HUDEP-2 (cell line): ENCODE measurements at regions not wholly inside any gene's neighbourhood (a gene's known extent, or its start where the extent isn't known, plus 50 kb on each side); places are given as distances from the start of the nearest gene placed in this dataset.
"Not testable (repeated sequence)": the region's sequence is repeated elsewhere in the genome, so short reads cannot be mapped to it uniquely, and the experiment has no call there.

Source experiments
- DNase-seq, 76 experiments: peaks; one replicate each; lab custom pipeline; 2025; ENCODE audit not compliant: unreplicated experiment in 76 of 76; lab: John Stamatoyannopoulos, UW

- no peak for DNase-seq
These were observed 160.8 kb upstream of the PITRM1 start for GRCh38 chr10:3333426-3333825.

GRCh38 chr10:3331690-3332230 is 159.2 kb upstream of the PITRM1 start:
- DNase-seq: no peak

DNA sequence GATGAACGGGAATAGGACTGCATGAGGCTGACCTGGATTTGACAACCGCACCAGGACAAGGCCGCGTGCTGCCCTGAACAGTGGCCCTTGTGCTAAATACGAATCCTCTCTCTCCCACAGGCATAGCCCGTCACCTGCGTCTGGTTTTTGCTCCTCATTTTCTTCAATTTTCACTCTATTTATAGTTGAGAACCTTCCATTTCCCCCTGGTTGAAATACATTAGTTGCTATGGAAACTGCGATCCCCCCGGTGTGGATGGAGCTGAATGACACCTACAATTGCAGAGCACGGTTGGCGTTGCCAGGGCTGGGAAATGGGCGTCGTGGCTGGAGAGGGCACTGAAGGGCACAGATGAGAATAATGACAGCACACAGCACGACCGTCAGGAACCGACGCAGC is 158.6 kb upstream of the PITRM1 start:
- no peak for DNase-seq

DNA sequence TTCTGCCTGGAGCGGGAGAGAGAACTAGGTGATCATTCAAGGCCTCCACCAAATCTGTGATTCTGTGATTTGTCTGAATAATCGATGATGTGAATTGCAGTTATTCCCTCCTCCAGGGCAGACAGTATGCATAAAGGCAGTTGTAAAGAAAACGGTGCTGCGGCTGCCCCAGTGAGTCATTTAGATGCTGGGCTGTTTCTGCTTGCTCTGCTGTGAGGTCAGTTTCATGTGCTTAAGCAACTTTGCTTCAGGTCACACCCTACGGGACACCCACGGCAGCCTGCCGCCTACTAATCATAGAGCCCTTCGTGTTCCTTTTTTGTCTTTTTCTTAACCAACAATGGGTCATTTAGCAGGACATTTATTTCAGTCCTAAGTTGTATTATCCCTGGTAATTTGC is 158.1 kb upstream of the PITRM1 start:
- DNase-seq: no peak

GRCh38 chr10:3325954-3326750 is 153.6 kb upstream of the PITRM1 start:
- no peak for DNase-seq

GRCh38 chr10:3324612-3325038 is 152.0 kb upstream of the PITRM1 start:
- DNase-seq: no peak

- peak in 1 of 76 experiments; percentile 3 for DNase-seq
These were observed 151.4 kb upstream of the PITRM1 start for GRCh38 chr10:3323865-3324498.

DNA sequence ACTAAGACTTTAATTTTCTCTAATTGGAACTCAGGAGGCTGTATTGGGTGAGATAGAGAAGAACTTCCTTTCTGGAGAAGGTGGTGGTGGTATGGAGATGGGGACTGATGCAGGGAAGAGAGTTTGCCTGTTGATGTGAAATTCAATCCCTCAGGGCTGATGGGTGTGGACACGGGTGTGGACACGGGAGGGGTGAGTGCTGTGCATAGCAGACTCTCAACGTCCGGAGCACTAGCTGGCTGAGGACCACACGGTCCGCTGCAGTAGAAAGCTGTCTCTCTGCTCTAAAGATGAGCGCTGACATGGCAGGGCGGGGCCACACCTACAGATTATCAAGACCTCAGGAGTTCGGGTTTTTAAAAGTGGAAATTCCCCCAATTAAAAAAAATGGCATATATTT is 148.5 kb upstream of the PITRM1 start:
- no peak for DNase-seq

- no peak for DNase-seq
These were observed 147.2 kb upstream of the PITRM1 start for GRCh38 chr10:3319811-3320226.

DNA sequence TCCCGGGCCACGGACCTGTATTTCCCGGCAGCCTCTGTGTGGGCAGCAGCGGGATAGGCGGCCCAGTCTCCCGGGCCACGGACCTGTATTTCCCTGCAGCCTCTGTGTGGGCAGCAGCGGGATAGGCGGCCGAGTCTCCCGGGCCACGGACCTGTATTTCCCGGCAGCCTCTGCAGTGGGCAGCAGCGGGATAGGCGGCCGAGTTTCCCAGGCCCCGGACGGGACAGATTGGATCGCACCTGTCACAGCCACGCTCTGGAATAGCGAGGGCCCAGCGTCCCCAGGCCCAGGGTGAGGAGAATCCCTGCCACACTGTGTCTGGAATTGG is 145.9 kb upstream of the PITRM1 start:
- DNase-seq: not testable (repeated sequence)

DNA sequence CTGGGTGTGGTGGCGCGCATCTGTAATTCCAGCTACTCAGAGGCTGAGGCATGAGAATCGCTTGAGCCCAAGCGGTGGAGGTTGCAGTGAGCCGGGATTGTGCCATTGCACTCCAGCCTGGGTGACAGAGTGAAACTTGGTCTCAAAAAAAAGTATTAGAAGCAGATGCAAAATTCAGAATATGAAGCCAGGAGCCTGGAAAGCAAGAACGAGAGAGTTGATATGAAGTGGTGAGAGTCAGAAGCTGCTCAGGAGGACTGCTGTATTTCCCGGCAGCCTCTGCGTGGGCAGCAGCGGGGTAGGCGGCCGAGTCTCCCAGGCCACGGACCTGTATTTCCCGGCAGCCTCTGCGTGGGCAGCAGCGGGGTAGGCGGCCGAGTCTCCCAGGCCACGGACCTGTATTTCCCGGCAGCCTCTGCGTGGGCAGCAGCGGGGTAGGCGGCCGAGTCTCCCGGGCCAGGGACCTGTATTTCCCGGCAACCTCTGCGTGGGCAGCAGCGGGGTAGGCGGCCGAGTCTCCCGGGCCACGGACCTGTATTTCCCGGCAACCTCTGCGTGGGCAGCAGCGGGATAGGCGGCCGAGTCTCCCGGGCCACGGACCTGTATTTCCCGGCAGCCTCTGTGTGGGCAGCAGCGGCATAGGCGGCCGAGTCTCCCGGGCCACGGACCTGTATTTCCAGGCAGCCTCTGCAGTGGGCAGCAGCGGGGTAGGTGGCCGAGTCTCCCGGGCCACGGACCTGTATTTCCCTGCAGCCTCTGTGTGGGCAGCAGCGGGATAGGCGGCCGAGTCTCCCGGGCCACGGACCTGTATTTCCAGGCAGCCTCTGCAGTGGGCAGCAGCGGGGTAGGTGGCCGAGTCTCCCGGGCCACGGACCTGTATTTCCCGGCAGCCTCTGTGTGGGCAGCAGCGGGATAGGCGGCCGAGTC is 145.2 kb upstream of the PITRM1 start:
- not testable (repeated sequence) for DNase-seq

DNA sequence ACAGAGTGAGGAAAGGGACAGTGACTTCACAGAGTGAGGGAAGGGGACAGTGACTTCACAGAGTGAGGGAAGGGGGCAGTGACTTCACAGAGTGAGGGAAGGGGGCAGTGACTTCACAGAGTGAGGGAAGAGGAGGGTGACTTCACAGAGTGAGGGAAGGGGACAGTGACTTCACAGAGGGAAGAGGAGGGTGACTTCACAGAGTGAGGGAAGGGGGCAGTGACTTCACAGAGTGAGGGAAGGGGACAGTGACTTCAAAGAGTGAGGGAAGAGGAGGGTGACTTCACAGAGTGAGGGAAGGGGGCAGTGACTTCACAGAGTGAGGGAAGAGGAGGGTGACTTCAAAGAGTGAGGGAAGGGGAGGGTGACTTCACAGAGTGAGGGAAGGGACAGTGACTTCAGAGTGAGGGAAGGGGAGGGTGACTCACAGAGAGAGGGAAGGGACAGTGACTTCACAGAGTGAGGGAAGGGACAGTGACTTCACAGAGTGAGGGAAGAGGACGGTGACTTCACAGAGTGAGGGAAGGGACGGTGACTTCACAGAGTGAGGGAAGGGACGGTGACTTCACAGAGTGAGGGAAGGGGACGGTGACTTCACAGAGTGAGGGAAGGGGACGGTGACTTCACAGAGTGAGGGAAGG is 142.0 kb upstream of the PITRM1 start:
- peak in 1 of 76 experiments; percentile 3 for DNase-seq

DNA sequence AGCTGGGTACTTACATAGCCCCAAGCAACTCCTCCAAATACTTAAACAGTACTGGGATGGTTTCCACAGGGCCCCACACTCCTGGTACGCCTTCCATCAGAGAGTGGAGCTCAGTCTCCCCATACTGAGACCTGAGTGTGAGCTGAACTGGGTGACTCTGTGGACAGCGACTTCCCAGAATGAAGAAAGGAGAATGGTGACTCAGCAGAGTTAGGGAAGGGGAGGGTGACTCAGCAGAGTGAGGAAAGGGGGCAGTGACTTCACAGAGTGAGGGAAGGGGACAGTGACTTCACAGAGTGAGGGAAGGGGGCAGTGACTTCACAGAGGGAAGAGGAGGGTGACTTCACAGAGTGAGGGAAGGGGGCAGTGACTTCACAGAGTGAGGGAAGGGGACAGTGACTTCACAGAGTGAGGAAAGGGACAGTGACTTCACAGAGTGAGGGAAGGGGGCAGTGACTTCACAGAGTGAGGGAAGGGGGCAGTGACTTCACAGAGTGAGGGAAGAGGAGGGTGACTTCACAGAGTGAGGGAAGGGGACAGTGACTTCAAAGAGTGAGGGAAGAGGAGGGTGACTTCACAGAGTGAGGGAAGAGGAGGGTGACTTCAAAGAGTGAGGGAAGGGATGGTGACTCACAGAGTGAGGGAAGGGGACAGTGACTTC is 141.3 kb upstream of the PITRM1 start:
- DNase-seq: peak in 8 of 76 experiments; percentile 0 to 16 (median 2)

DNA sequence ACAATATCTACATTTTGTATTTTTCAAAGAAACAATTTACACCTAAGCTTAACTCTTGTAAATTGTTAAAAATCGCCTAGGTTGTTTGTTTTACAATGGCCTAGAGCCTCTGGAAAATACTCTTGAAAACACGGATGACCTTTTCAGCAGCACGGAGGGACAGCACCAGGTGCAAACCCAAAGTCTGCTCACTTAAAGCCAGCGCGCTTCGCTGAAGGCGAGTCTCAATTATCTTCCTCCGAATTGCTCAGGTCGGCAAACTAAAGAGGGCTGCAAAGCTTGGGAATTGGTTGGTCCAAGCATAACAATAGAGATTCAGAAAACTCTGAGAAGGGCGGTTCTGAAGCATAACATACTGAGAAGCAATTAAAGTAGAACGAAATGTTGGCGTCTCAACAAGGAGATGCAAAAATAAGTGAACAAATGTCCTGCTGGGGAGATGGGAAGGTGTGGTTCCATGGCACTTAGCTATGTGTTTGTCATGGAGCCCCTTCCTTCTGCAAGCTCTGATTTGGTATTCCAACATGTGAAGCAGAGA is 139.9 kb upstream of the PITRM1 start:
- no peak for DNase-seq

- no peak for DNase-seq
These were observed 137.6 kb upstream of the PITRM1 start for GRCh38 chr10:3310016-3310784.

DNA sequence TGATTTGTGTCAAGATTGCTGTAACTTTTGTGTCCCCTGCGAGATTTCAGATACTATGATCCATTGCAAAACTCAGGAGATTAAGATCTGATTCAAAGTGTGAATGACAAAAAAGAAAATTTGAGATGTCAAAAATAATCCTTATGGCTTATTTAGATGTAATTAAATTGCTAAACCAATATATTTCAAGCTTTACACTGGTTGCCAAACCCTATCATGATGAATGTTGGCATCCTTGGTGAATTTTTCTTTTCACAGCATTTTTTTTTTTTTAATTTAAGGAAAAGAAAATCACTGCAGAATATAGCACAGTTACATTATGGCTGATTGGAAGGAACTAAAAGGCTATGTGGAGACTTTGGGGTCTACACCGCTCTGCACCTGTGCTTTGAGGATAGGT is 133.5 kb upstream of the PITRM1 start:
- DNase-seq: no peak

DNA sequence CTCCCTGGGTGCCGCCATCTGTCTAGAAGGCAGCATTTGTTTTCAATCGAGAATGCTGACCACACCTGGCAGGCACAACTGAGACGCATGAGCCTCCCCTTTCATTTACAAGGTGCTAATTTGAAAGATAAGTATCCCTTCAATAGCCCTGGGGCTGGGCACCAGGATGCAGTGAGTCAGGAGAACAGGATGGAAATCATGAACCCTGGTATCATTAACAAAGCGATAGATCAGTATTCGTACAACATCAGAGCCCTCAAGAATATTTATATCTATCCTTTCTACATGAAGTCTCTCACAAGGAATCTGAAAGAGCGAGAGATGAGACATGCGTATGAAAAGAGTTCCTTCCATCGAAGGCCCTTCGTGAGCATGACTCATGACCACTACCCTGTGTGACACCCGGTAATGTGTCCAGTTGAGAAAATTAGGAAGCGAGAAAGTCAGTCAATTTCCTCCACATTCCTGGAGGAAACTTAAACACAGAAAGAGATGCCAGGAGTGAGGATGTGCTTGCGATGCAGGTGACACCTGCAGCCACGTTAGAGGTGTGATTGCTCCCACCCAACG is 123.1 kb upstream of the PITRM1 start:
- no peak for DNase-seq

DNA sequence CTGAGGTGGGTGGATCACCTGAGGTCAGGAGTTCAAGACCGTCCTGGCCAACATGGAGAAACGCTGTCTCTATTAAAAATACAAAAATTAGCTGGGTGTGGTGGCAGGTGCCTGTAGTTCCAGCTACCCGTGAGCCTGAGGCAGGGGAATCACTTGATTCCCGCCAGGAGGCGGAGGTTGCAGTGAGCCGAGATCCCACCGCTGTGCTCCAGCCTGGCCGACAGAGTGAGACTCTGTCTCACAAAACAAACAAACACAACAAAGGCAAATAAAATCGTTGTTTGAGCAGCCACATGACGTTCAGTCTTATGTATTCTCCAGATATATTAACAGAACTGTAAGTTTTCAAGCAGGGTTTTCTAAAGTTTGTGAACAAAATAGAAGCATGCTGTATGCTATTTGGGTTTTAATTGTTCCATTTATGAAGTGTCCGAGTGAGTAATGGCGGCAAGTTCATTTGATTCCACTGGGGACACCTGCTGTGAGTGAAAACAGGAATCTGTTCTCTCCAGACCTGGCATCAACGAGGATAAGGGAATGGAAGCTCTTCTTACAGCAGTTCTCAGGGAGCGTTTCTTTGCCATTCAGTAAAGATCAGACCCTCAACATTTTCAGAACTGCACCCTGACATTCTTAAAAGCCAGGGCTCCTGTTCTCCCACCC is 122.5 kb upstream of the PITRM1 start:
- DNase-seq: no peak
